ENCODE measurements at regions not wholly inside any gene's neighbourhood (a gene's known extent, or its start where the extent isn't known, plus 50 kb on each side); places are given as distances from the start of the nearest gene placed in this dataset.

GRCh38 chr6:145017516-145017915 lies 717.8 kb downstream of the EPM2A start:
- Mint-ChIP-seq H3K27me3 (peaks cover 3% of the 10 kb centered on the region), H3K27ac (no peak overlapping the region), H3K9me3 (ENCODE audit: insufficient read depth) (no peaks in the 10 kb centered on the region), H3K4me1 (no peaks in the 10 kb centered on the region), H3K4me3 (no peak overlapping the region)
- CTCF ChIA-PET, result no interaction called here
- H3K4me1 ChIP-seq (ENCODE audit: control insufficient read depth in 2 of 2, insufficient read depth in 2 of 2, low read length in 2 of 2), result no peaks in the 10 kb centered on the region
- H3K27ac ChIP-seq (ENCODE audit: low read length in 2 of 2), result no peak overlapping the region
- TF ChIP-seq EZH2 (IDR thresholded peaks at IDR 0.05; ENCODE audit: borderline replicate concordance, insufficient read depth, low read depth, low read length, poor library complexity, severe bottlenecking), result no peak
- TF ChIP-seq CTCF (IDR thresholded peaks at IDR 0.05), result no peak
- ATAC-seq (ENCODE audit: low read depth) (no peak), DNase-seq (no peak)
- no peaks in the 10 kb centered on the region for H3K9me3 ChIP-seq (ENCODE audit: control extremely low read depth in 1 of 3, control insufficient read depth in 2 of 3, insufficient read depth in 1 of 3, low read length in 2 of 3)
- no peaks in the 10 kb centered on the region for H3K27me3 ChIP-seq (replicated peaks in 1 of 4; ENCODE audit: control extremely low read depth in 1 of 4, control insufficient read depth in 3 of 4, insufficient read depth in 4 of 4, low read length in 3 of 4)
- intact Hi-C loops (cut with micrococcal nuclease), result no loop called here
- H2AFZ ChIP-seq (ENCODE audit: insufficient read depth, low read depth, low read length, poor library complexity, severe bottlenecking), result no peak overlapping the region
- no peak overlapping the region for H3K9ac ChIP-seq (ENCODE audit: low read length)
- no peaks in the 10 kb centered on the region for H3K79me2 ChIP-seq (ENCODE audit: control insufficient read depth, insufficient read depth, low read length)
- POLR2A ChIA-PET, result no interaction called here
- no peaks in the 10 kb centered on the region for H4K20me1 ChIP-seq (ENCODE audit: control insufficient read depth, insufficient read depth, low read length, poor library complexity, severe bottlenecking)
- no peak overlapping the region for H3K4me2 ChIP-seq (replicated peaks; ENCODE audit: low read depth, low read length, poor library complexity, severe bottlenecking)
- no peak overlapping the region for H3K4me3 ChIP-seq (ENCODE audit: control extremely low read depth in 1 of 5, extremely low read depth in 1 of 5, insufficient read depth in 1 of 5, low read depth in 2 of 5, low read length in 4 of 5)
- H3K36me3 ChIP-seq (replicated peaks in 1 of 2; ENCODE audit: control extremely low read depth in 1 of 2, control insufficient read depth in 1 of 2, extremely low read depth in 1 of 2, insufficient read depth in 2 of 2, low read length in 1 of 2), result no peaks in the 10 kb centered on the region
- 20% methylated on average over 1 of the region's 4 CpGs for WGBS (ENCODE audit: insufficient coverage)

- no peaks in the 10 kb centered on the region for H3K27me3 ChIP-seq (replicated peaks in 1 of 4; ENCODE audit: control extremely low read depth in 1 of 4, control insufficient read depth in 3 of 4, insufficient read depth in 4 of 4, low read length in 3 of 4)
- no CpG with 5 or more reads among the region's 3 CpGs for WGBS (ENCODE audit: insufficient coverage)
- no peaks in the 10 kb centered on the region for H3K9me3 ChIP-seq (ENCODE audit: control extremely low read depth in 1 of 3, control insufficient read depth in 2 of 3, insufficient read depth in 1 of 3, low read length in 2 of 3)
- no peak overlapping the region for H3K27ac ChIP-seq (ENCODE audit: low read length in 2 of 2)
- TF ChIP-seq CTCF (IDR thresholded peaks at IDR 0.05) (no peak), EZH2 (IDR thresholded peaks at IDR 0.05; ENCODE audit: borderline replicate concordance, insufficient read depth, low read depth, low read length, poor library complexity, severe bottlenecking) (no peak)
- no peaks in the 10 kb centered on the region for H4K20me1 ChIP-seq (ENCODE audit: control insufficient read depth, insufficient read depth, low read length, poor library complexity, severe bottlenecking)
- ChIA-PET POLR2A (no interaction called here), CTCF (no interaction called here)
- H3K9me3 Mint-ChIP-seq (ENCODE audit: insufficient read depth), result no peaks in the 10 kb centered on the region
- H3K27ac Mint-ChIP-seq, result no peak overlapping the region
- H3K9ac ChIP-seq (ENCODE audit: low read length), result no peak overlapping the region
- H3K27me3 Mint-ChIP-seq, result peaks cover 5% of the 10 kb centered on the region
- no peak overlapping the region for H3K4me3 ChIP-seq (ENCODE audit: control extremely low read depth in 1 of 5, extremely low read depth in 1 of 5, insufficient read depth in 1 of 5, low read depth in 2 of 5, low read length in 4 of 5)
- H3K4me1 Mint-ChIP-seq, result no peaks in the 10 kb centered on the region
- DNase-seq (no peak), ATAC-seq (ENCODE audit: low read depth) (no peak)
- no peak overlapping the region for H3K4me2 ChIP-seq (replicated peaks; ENCODE audit: low read depth, low read length, poor library complexity, severe bottlenecking)
- no peaks in the 10 kb centered on the region for H3K79me2 ChIP-seq (ENCODE audit: control insufficient read depth, insufficient read depth, low read length)
- no peak overlapping the region for H2AFZ ChIP-seq (ENCODE audit: insufficient read depth, low read depth, low read length, poor library complexity, severe bottlenecking)
- H3K36me3 ChIP-seq (replicated peaks in 1 of 2; ENCODE audit: control extremely low read depth in 1 of 2, control insufficient read depth in 1 of 2, extremely low read depth in 1 of 2, insufficient read depth in 2 of 2, low read length in 1 of 2), result no peaks in the 10 kb centered on the region
- H3K4me1 ChIP-seq (ENCODE audit: control insufficient read depth in 2 of 2, insufficient read depth in 2 of 2, low read length in 2 of 2), result no peaks in the 10 kb centered on the region
- intact Hi-C loops (cut with micrococcal nuclease), result no loop called here
- H3K4me3 Mint-ChIP-seq, result no peak overlapping the region
These were observed 717.3 kb downstream of the EPM2A start for GRCh38 chr6:145018027-145018426.
